HG02759 (cell line): ENCODE measurements at regions not wholly inside any gene's neighbourhood (a gene's known extent, or its start where the extent isn't known, plus 50 kb on each side); places are given as distances from the start of the nearest gene placed in this dataset.

Experiments used
- ATAC-seq: cut with Tn5 transposase; IDR thresholded peaks from one replicate; pipeline ENCODE4 v1.9.1; 2021; ENCODE audit warnings: mild to moderate bottlenecking, moderate library complexity; ENCODE audit not compliant: unreplicated experiment

DNA sequence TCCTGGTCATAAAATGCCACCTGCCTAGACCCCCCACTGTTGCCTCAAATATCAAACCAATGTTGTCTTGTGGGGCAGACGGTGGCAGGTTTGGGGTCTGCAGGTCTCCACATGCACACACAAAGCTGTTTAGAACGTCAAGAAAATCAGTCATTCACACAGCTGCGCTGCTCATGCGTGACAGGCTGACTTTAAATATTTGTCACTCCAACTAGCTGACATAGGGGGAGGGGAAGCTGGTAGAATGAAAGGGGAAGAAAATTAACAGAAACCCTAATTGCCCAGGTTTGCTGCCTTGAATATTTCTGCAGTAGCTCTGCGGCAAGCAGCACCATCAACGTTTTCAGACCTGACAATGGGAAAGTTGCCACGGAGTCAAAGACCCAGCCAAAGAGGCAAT is 201.8 kb downstream of the ABHD5 start:
- ATAC-seq, result peak; percentile 69

DNA sequence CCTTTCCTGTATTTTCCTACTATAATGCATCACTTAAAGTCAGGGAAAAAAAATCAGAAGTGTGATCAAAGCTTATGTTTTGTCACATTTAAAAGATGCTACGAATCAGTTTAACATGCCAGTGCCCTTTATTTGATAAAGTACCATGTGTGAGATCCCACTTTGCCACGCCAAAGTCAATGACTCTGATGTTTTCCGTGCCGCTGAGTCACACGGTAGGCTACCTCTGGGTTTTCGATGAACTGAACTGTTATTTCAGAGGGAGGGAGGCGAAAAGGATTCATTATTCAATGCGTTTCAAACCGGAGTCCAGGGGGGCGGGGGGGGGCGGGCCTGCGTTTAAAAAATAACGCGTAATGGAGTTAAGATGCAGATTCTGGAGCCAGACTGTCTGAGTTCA is 203.0 kb downstream of the ABHD5 start:
- no peak for ATAC-seq

DNA sequence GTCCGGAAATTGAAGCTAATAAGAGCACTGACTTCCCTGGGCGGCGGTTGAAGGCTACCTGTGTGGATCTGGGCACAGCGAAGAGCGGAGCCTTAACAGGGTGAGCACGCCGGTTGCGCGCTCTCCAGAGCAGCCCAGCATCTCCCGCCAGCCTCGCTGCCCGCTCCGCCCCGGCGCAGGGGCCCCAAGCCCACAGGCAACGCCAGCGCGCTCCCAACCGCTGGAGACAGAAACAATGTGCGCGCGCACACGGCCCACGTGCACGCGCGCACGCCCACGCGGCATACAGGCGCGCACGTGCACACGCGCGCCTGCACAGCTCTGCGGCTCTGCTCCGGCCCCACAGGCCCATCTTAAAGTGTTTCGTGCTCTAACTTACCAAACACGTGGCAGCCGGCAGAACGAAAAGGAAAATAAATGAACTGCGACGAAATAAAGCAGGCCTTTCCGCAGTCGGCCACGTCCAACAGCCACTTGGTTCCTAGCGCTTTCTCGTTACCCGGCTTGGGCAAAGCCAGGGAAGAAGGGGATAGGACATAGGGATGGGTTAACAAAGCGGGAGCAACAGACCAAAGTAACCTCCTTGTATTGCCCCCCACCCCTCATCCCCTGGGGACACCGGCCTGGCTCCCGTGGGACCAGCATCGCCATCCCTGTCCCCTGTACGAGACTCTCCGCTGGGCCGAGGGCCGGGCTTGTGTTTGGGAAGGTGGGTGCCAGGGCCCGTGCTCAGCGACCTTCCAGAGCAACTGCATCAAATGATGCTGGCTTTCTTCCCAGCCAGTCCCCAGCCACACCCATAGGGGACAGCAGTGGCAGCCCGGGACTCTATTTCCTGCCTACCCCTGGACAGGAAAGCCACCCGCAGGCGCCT is 203.7 kb downstream of the ABHD5 start:
- ATAC-seq, result peak; percentile 52

DNA sequence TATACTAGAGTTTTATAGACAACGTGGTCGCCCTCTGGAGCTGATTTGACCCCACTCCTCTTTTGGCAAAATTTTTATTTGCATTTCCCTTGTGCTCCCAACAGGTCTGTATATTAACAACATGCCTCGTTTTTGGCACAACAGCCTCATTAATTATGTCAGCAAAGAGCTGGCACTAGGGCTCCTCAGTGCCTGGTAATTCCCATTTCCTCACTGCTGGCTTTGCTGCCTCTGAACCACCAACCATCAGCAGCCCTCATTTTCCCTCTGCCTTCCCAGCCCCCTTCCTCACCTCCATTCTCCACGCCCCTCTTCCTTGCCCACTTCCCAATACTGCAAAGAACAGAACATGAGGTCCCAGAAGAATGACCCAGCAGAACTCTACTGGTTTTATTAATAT is 204.8 kb downstream of the ABHD5 start:
- ATAC-seq, result no peak

DNA sequence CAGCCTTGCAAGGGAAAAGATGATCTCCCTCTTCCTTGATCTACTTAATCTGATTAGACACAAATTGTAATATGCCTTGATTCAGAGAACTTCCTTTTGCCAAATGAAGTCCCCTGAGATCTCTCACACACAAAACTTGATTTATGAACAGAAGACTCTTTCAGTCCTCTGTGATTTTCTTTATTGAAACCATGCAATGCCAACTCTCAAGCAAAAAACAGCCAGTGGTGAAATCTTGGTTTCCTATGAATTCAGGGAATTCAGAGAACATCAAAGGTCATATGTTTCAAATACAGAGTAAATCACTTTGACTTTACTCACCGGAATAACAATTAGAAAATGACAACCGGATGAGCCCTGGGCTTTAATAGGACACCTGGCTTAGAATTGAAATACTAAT is 211.7 kb downstream of the ABHD5 start:
- no peak for ATAC-seq

DNA sequence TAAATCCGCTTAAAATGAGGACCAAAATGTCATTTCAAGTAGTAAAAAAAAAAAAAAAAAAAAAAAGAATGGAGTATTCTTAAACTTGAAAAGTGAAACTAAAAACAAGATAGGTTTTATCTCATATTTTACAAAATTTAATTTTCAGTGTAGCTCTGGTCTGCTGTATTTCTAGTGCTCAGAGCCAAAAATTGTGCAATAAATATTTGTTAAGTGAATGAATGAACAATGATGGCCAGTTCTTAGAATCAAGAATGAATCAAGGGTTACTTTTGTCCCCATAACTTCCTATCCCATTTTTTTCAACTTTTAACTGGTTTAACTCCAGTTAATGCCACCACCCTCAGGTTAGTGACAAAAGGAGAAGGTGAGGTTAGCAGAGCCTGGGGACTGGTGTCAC is 214.4 kb downstream of the ABHD5 start:
- no peak for ATAC-seq

DNA sequence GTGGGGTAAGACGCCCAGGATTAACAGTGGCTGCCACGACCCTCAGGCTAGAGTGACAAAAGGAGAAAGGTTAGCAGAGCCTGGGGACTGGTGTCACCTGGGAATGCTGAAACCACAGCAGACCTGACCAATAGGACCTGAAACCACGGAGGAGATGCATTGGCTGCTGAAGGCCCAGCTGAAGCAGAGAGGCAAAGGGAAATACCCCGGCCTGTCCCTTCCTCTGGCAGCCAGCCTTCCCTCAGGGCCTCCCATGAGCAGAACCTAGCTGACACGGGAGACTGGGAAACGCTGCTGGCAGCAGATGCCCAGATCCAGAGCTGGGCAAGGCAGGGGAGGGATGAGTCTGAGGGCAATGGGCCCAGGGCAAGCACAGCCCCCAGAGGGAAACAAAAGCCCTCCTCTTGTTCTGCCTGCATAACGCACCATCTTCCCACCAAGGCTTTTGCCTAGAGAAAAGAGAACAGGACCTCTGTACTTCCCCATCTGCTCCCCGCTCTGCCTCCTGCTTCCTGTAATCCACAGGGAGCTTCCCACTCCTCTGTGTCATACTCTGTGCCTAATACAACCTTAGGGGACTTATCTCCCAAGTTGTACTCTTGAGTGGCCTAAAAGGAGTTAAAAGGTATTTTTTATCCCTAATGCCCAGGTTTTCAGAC is 216.2 kb downstream of the ABHD5 start:
- peak; percentile 41 for ATAC-seq

DNA sequence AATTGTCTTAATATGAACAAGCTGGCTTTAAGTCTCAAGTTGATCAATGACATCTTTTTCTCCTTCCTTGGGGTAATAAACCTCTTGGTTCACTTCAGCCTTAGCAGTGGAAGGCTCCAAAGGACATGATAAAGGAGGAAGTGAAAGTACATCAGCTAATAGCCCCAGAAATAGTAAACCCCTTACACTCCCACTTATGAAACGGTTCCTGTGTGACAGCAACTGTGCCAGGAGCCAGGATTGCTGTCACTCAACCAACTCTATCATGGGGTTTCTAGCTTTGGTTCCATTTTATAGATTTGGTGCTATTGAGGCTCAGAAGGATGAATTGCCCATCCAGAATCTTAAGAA is 216.7 kb downstream of the ABHD5 start:
- ATAC-seq, result peak; percentile 90

DNA sequence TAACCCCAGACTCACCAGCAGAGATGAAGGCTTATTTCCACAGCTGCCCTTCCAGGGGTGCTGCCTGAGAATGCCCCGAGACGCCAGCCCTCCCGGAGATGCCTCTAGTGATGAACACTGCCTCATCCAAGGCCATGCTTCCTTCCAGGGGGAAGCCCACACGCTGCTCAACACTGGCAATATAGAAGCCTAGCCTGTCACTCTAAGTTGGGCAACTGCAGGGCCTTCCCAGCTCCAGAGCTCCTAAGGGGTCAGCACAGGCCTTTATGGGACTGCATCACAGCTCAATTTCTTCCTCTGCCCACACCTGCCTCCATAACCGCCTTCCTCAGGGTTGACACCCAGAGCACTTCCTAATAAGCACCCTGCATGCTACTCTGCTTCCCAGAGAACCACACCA is 217.7 kb downstream of the ABHD5 start:
- no peak for ATAC-seq

DNA sequence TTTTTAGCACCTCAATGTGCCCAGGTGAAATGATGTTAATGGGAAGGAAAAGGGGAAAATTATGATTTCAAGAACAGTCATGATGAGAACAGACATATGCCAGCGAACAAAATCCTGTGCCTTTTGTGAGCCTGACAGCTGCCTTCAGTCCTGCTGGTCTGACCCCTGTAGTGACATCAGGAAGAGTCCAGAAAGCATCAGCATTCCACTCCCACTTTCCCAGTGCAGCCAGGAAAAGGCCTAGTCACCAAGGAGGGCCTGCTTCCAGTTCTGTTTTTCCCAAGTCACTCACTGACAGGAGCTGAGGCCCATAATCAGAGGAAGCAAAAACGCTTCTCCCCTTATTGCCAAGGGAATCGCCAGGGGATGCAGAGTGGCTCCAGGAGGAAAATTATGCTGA is 218.4 kb downstream of the ABHD5 start:
- no peak for ATAC-seq

DNA sequence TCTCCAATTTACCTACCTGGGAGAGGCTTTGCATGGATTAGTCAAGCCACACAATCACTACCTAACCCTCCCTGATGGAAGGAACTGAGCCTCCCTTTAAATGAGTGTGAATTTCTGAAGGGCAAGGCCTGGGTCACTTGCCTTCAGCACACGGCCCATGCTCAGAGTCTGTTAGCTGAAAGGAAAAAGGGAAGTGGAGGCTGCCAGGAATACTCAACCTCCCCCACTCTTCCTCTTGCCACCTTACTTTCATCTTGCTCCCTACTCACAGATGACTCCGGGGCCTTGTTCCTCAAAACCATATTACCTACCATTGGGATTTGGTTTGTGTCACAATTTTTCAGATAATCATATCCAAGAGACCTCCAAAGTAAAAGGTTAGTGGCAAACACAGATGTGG is 220.0 kb downstream of the ABHD5 start:
- ATAC-seq, result no peak

DNA sequence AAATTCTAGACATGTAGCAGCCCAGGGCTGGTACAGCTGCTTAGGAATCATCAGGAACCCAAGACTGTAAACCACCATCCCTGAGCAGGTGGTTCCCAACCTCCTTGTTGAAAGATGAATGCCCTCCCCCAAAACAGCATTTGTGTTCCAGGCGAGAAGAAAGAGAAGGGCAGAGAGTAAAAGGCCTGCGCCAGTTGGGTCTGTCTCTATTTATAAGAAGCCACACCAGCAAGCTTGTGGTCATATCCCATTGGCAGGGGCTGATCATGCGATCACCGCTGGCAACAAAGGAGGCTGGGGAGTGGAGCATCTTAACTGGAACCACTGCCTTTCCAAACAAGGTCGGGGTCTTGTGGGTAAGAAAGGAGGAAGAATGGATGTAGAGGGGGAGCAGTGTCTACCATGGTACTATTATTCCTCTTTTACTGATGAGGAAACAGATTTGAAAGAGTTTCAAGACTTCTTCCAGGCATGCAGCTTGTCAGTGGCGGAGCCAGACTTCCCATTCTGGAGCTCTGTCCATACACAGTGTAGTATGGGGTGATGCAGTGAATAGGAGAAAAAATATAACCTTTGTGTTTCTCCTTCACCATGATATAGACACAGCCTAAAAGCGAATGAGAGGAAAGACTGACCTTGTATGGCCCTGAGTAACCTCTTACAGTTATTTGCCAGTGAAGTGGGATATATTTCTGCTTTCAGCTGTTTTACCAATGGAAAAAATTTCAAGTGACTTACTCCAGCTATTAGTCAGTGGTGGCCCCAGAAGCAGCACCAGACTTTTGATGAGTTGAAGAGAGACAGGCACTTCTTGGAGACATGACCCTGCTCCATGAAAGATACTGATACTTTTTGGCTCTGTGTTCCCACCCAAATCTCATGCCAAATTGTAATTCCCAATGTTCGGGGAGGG is 222.6 kb downstream of the ABHD5 start:
- no peak for ATAC-seq

DNA sequence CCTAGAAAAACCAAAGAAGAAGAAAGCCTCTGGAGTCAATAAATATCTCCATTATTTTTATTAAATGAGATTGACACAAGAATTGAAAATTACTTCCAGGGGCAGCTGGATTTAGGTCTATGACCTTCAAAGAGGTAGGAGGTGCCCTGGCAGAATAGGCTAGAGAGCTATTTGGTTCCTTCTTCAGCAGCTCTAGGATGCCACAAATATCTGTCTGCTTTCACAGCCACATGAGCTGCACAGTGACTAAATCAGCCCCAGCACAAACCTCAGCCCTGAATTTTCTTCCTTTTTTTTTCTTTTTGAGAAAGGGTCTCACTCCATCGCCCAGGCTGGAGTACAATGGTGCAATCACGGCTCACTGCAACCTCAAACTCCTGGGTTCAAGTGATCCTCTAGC is 223.5 kb downstream of the ABHD5 start:
- no peak for ATAC-seq

DNA sequence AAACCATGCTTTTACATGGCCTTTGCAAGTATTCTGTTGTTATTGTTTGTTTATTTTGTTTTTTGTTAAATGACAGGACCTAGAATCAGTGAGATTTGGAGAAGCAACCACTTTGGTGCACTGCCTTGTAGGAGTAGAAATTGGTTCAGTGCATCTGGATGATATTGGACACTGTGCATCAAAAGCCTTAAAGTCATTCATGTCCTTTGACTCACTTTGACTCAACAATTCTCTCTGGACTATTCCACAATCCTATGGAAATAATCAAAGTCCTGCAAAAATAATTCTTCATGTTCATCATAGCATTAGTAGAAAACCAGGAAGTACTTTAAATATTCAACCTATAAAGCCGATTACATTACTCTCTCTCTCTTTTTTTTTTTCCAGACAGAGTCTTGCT is 224.8 kb downstream of the ABHD5 start:
- no peak for ATAC-seq

DNA sequence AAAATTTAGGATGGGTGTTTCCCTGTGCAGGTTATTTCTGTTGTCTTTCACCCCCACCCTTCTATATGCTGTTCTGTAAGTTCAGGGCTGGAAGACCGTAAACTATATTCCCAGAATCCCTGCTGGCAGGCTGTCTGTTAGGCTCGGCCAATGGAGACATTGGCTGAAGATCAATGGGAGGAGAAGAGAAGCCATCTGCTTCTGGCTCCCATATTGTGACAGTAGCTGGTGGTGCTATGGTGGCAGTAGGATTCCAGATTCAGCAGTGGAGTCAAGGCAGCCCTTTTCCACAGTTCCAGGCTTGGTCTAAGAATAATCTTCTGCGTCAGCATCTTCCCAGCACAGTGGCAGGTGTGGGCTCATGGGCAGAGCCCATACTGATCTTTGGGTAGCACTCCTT is 226.6 kb downstream of the ABHD5 start:
- ATAC-seq, result no peak

DNA sequence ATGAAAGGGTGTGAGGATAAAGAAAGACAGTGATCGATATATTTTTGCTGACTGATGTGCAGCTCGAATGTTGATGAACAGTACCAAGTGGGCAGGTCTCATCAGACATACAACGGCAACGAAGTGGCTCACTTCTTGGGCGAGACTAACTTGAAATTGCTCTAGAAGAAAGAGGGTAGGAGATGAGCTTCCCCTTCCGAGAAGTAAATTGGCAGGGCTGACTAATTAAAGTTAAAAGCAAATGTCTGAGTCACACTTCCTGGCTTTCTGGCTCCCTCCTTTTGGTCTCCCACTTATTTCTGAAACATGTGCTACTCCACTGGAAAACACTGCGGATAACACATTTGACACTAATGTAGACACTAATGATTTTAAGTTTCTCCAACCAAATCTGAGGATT is 228.3 kb downstream of the ABHD5 start:
- no peak for ATAC-seq

DNA sequence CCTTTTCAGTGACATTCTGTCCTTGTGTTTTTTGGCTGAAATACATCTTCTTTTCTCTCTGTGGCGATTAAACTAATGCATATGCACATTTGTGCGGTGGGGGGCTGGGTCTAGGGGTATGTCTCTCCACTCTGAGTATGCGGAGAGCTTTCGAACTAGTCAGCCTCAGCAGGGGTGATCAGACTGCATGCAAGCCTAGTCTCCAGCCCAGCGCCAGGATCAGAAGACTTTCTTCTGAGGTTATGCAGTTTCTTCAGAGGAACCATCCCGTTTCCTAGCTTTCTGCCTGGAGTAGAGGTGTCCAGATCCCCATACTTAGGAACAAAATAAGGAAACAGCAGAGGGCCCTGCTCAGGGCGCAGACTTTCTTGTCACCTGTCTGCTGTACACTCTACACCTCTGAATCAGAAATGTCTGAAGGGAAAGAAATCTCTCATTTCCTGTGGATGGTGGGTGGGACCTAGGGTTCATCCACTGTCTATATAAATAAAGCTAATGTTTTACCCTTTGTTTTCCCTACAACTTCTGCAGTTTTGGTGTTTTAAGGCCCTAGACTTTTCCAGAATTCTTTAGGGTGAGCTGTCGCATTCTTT is 230.4 kb downstream of the ABHD5 start:
- no peak for ATAC-seq

DNA sequence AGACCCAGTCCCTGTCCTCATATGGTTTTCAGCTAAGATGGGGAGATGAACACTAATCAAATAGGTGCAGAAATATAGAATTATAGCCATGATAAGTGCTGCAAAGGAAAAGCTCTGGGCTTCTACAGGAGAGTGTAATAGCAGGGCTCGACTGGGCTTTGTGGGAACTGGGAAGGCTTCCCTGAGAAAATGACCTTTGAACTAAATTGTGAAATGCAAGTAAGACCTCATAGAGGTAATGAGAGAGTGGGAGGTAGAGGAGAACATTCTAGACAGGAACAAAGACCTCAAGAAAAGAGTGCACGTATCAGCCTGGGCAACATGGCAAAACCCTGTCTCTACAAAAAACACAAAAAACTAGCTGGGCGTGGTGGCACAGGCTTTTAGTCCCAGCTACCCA is 231.6 kb downstream of the ABHD5 start:
- ATAC-seq, result no peak

DNA sequence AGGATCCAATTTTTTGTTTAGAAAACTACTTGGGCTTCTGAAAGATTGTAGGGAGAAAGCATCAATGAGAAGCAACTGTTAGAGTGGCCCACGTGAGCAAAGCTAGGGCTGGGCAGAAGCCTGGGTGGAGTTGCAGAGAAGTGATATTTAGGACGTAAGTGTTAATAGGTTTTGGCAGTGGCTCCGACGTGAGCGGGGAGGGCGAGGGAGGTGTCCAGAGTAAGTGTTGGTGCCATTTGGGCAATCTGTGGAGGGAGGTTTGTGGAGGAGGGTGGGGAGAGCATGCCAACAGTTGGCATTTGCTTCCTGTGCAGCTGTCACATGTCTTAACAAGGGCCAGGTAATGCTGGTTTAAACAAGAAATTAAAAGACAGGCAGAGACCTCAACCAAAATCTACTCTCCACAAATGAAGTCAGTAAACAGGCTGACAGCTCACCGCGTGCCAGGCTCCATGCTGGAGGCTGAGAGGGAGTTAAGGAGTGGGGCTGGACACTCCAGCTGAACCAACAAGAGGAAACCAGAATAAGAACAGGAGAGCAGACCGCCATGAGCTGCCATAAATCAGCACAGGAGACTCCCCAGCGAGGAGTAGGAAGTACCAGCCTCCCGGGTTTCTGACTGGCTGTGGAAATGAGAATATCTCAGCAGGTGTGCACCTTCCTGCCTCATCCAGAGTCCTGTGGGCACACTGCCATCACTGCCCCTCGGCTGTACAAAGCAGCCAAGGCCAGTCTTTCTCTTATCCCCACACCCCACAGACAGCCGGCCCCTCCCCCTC is 232.6 kb downstream of the ABHD5 start:
- ATAC-seq, result no peak

DNA sequence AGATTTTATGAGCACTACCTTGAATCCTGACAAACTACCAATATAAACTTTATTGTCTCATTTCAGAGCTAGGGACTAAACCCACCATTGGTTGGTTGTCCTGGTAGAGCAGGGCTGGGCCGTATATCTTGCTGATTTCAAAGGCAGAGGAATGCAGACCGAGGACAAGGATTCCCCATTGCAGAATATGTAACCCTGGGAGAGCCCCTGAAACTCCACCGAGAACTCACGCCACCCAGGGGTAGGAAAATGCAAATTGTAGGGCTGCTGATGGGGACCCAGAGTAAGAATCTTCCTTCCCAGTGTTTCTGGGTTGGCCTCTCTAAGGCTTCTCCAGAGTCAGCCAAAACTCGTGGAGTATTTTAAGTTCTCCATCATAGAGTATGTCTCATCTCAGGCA is 235.3 kb downstream of the ABHD5 start:
- ATAC-seq, result no peak
